Right lobe of liver (tissue), 4 donors: ENCODE measurements at regions not wholly inside any gene's neighbourhood (a gene's known extent, or its start where the extent isn't known, plus 50 kb on each side); places are given as distances from the start of the nearest gene placed in this dataset.

ENCODE experiments used
- POLR2A ChIP-seq: fragments of 450-650 bp; IDR thresholded peaks from one replicate; pipeline ENCODE4 v1.6.1; 2017; ENCODE audit warnings: antibody characterized with exemption, mild to moderate bottlenecking
- TF ChIP-seq, protein P1 (sequence below), 4 donors: fragments of 200-600 bp in 3 of 4; fragments of 450-650 bp in 1 of 4; IDR thresholded peaks; one replicate each; pipeline versions ENCODE4 v1.5.1 to v1.8.0; 2016 to 2022; ENCODE audit warnings: antibody characterized with exemption in 4 of 4, mild to moderate bottlenecking in 2 of 4
- donor health status: DM: no; HTN: no; CAD: no.
- donor health status: DM: no; HTN: no; CAD: no.
- donor health status: DM: no; HTN: yes; CAD: no.

GRCh38 chr22:27344546-27344945, 457.0 kb downstream of the MN1 start:
- TF ChIP-seq, protein P1, sequence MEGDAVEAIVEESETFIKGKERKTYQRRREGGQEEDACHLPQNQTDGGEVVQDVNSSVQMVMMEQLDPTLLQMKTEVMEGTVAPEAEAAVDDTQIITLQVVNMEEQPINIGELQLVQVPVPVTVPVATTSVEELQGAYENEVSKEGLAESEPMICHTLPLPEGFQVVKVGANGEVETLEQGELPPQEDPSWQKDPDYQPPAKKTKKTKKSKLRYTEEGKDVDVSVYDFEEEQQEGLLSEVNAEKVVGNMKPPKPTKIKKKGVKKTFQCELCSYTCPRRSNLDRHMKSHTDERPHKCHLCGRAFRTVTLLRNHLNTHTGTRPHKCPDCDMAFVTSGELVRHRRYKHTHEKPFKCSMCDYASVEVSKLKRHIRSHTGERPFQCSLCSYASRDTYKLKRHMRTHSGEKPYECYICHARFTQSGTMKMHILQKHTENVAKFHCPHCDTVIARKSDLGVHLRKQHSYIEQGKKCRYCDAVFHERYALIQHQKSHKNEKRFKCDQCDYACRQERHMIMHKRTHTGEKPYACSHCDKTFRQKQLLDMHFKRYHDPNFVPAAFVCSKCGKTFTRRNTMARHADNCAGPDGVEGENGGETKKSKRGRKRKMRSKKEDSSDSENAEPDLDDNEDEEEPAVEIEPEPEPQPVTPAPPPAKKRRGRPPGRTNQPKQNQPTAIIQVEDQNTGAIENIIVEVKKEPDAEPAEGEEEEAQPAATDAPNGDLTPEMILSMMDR (IDR thresholded peaks at IDR 0.05), result no peak
- TF ChIP-seq POLR2A, result no peak
